HG03457 (cell line): ENCODE measurements at regions not wholly inside any gene's neighbourhood (a gene's known extent, or its start where the extent isn't known, plus 50 kb on each side); places are given as distances from the start of the nearest gene placed in this dataset.

Experiments used
- ATAC-seq: cut with Tn5 transposase; IDR thresholded peaks from one replicate; pipeline ENCODE4 v1.9.1; 2021; ENCODE audit warnings: moderate number of reproducible peaks; ENCODE audit not compliant: unreplicated experiment

GRCh38 chr11:128269466-128269865, 317.9 kb downstream of the ETS1 start:
- no peak for ATAC-seq

GRCh38 chr11:128266893-128267292, 320.5 kb downstream of the ETS1 start:
- ATAC-seq, result no peak

- ATAC-seq, result no peak
Measured at GRCh38 chr11:128262463-128263345, 324.7 kb downstream of the ETS1 start.

- ATAC-seq, result no peak
Measured at GRCh38 chr11:128261011-128261421, 326.3 kb downstream of the ETS1 start.

GRCh38 chr11:128260398-128260797, 327.0 kb downstream of the ETS1 start:
- ATAC-seq, result no peak

GRCh38 chr11:128259816-128260215, 327.5 kb downstream of the ETS1 start:
- ATAC-seq, result no peak

- no peak for ATAC-seq
Measured at GRCh38 chr11:128254941-128255340, 332.4 kb downstream of the ETS1 start.

GRCh38 chr11:128251140-128251539, 336.2 kb downstream of the ETS1 start:
- ATAC-seq, result no peak

- no peak for ATAC-seq
Measured at GRCh38 chr11:128250482-128250881, 336.9 kb downstream of the ETS1 start.

GRCh38 chr11:128246810-128247594, 340.4 kb downstream of the ETS1 start:
- no peak for ATAC-seq

- ATAC-seq, result no peak
Measured at GRCh38 chr11:128246364-128246801, 341.0 kb downstream of the ETS1 start.

GRCh38 chr11:128244871-128245270, 342.5 kb downstream of the ETS1 start:
- ATAC-seq, result no peak

- no peak for ATAC-seq
Measured at GRCh38 chr11:128242451-128242850, 344.9 kb downstream of the ETS1 start.

- ATAC-seq, result no peak
Measured at GRCh38 chr11:128240546-128240945, 346.8 kb downstream of the ETS1 start.

GRCh38 chr11:128239306-128239705, 348.1 kb downstream of the ETS1 start:
- ATAC-seq, result no peak

- no peak for ATAC-seq
Measured at GRCh38 chr11:128238521-128239265, 348.7 kb downstream of the ETS1 start.

- no peak for ATAC-seq
Measured at GRCh38 chr11:128236506-128237498, 350.6 kb downstream of the ETS1 start.

GRCh38 chr11:128235958-128236357, 351.4 kb downstream of the ETS1 start:
- no peak for ATAC-seq

GRCh38 chr11:128235426-128235825, 351.9 kb downstream of the ETS1 start:
- no peak for ATAC-seq

GRCh38 chr11:128234143-128234542, 353.2 kb downstream of the ETS1 start:
- ATAC-seq, result no peak
